ENCODE measurements at regions not wholly inside any gene's neighbourhood (a gene's known extent, or its start where the extent isn't known, plus 50 kb on each side); places are given as distances from the start of the nearest gene placed in this dataset.

- Histone ChIP-seq H3K9ac (ENCODE audit: low read length) (no peak overlapping the region), H3K9me3 (ENCODE audit: control extremely low read depth in 1 of 3, control insufficient read depth in 2 of 3, insufficient read depth in 1 of 3, low read length in 2 of 3) (no peaks in the 10 kb centered on the region), H3K27ac (ENCODE audit: low read length in 2 of 2) (no peak overlapping the region), H3K36me3 (replicated peaks in 1 of 2; ENCODE audit: control extremely low read depth in 1 of 2, control insufficient read depth in 1 of 2, extremely low read depth in 1 of 2, insufficient read depth in 2 of 2, low read length in 1 of 2) (no peaks in the 10 kb centered on the region), H3K4me3 (ENCODE audit: control extremely low read depth in 1 of 5, extremely low read depth in 1 of 5, insufficient read depth in 1 of 5, low read depth in 2 of 5, low read length in 4 of 5) (no peak overlapping the region), H3K27me3 (replicated peaks in 1 of 4; ENCODE audit: control extremely low read depth in 1 of 4, control insufficient read depth in 3 of 4, insufficient read depth in 4 of 4, low read length in 3 of 4) (no peaks in the 10 kb centered on the region), H3K4me2 (replicated peaks; ENCODE audit: low read depth, low read length, poor library complexity, severe bottlenecking) (no peak overlapping the region), H4K20me1 (ENCODE audit: control insufficient read depth, insufficient read depth, low read length, poor library complexity, severe bottlenecking) (no peaks in the 10 kb centered on the region), H3K79me2 (ENCODE audit: control insufficient read depth, insufficient read depth, low read length) (no peaks in the 10 kb centered on the region), H2AFZ (ENCODE audit: insufficient read depth, low read depth, low read length, poor library complexity, severe bottlenecking) (no peak overlapping the region), H3K4me1 (ENCODE audit: control insufficient read depth in 2 of 2, insufficient read depth in 2 of 2, low read length in 2 of 2) (peaks cover 10 to 20% of the 10 kb centered on the region in 2 donors)
- intact Hi-C loops (cut with micrococcal nuclease): no loop called here
- Mint-ChIP-seq H3K27ac (no peak overlapping the region), H3K9me3 (ENCODE audit: insufficient read depth) (no peaks in the 10 kb centered on the region), H3K4me1 (peaks cover 22% of the 10 kb centered on the region), H3K4me3 (no peak overlapping the region), H3K27me3 (no peaks in the 10 kb centered on the region)
- CTCF ChIA-PET: interaction anchor here (0.6 kb wide), 1 partner anchor 1234 kb away, joined by 3 read pairs; no protein-coding TSS in a partner anchor
- ATAC-seq (ENCODE audit: low read depth): no peak
- no peak for DNase-seq
- POLR2A ChIA-PET: no interaction called here
- 100% methylated on average over 2 of the region's 5 CpGs for WGBS (ENCODE audit: insufficient coverage)
- no peak for TF ChIP-seq CTCF (IDR thresholded peaks at IDR 0.05)
- no peak for TF ChIP-seq EZH2 (IDR thresholded peaks at IDR 0.05; ENCODE audit: borderline replicate concordance, insufficient read depth, low read depth, low read length, poor library complexity, severe bottlenecking)
Measured at GRCh38 chr2:144666032-144666431, 146.1 kb upstream of the ZEB2 start.

- Mint-ChIP-seq H3K4me1 (peaks cover 19% of the 10 kb centered on the region), H3K9me3 (ENCODE audit: insufficient read depth) (no peaks in the 10 kb centered on the region), H3K4me3 (no peak overlapping the region), H3K27ac (no peak overlapping the region), H3K27me3 (no peaks in the 10 kb centered on the region)
- ATAC-seq (ENCODE audit: low read depth) (no peak), DNase-seq (no peak)
- intact Hi-C loops (cut with micrococcal nuclease): no loop called here
- Histone ChIP-seq H2AFZ (ENCODE audit: insufficient read depth, low read depth, low read length, poor library complexity, severe bottlenecking) (no peak overlapping the region), H3K27me3 (replicated peaks in 1 of 4; ENCODE audit: control extremely low read depth in 1 of 4, control insufficient read depth in 3 of 4, insufficient read depth in 4 of 4, low read length in 3 of 4) (no peaks in the 10 kb centered on the region), H3K9ac (ENCODE audit: low read length) (no peak overlapping the region), H3K27ac (ENCODE audit: low read length in 2 of 2) (no peak overlapping the region), H3K36me3 (replicated peaks in 1 of 2; ENCODE audit: control extremely low read depth in 1 of 2, control insufficient read depth in 1 of 2, extremely low read depth in 1 of 2, insufficient read depth in 2 of 2, low read length in 1 of 2) (no peaks in the 10 kb centered on the region), H3K79me2 (ENCODE audit: control insufficient read depth, insufficient read depth, low read length) (no peaks in the 10 kb centered on the region), H4K20me1 (ENCODE audit: control insufficient read depth, insufficient read depth, low read length, poor library complexity, severe bottlenecking) (no peaks in the 10 kb centered on the region), H3K9me3 (ENCODE audit: control extremely low read depth in 1 of 3, control insufficient read depth in 2 of 3, insufficient read depth in 1 of 3, low read length in 2 of 3) (no peaks in the 10 kb centered on the region), H3K4me1 (ENCODE audit: control insufficient read depth in 2 of 2, insufficient read depth in 2 of 2, low read length in 2 of 2) (peaks cover 3 to 16% of the 10 kb centered on the region in 2 donors), H3K4me2 (replicated peaks; ENCODE audit: low read depth, low read length, poor library complexity, severe bottlenecking) (no peak overlapping the region), H3K4me3 (ENCODE audit: control extremely low read depth in 1 of 5, extremely low read depth in 1 of 5, insufficient read depth in 1 of 5, low read depth in 2 of 5, low read length in 4 of 5) (no peak overlapping the region)
- TF ChIP-seq CTCF (IDR thresholded peaks at IDR 0.05): no peak
- TF ChIP-seq EZH2 (IDR thresholded peaks at IDR 0.05; ENCODE audit: borderline replicate concordance, insufficient read depth, low read depth, low read length, poor library complexity, severe bottlenecking): no peak
- ChIA-PET POLR2A (no interaction called here), CTCF (no interaction called here)
- WGBS (ENCODE audit: insufficient coverage): 59% methylated on average over 6 of the region's 6 CpGs
Measured at GRCh38 chr2:144663207-144663606, 143.3 kb upstream of the ZEB2 start.
